ENCODE measurements at regions not wholly inside any gene's neighbourhood (a gene's known extent, or its start where the extent isn't known, plus 50 kb on each side); places are given as distances from the start of the nearest gene placed in this dataset.

DNA sequence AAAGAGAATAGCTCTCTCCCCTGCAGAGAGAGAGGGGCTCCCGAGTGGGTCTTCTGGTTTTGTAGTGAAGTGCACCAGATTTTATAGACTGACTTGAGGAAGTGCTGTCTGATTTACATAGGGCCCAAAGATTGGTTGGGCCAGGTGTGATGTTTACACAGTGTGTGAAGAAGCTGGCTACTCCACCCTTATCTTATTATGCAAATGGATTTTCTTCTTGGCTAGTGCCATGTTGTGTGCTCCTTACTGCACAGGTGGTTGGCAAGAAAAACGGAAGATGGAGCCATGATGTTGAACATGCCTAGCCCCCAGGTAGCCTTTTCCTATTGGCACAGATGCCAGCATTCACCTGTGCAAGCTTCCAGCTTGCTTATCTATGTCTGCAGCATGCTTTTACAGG, 112.4 kb upstream of the ARHGAP24 start:
- Histone ChIP-seq H3K9me3 (ENCODE audit: control insufficient read depth, low read depth, low read length) (peaks cover 4% of the 10 kb centered on the region), H3K4ac (ENCODE audit: low read depth, low read length) (no peak overlapping the region), H3K14ac (ENCODE audit: insufficient read depth, low read length) (no peak overlapping the region), H3K9ac (ENCODE audit: extremely low read depth, insufficient read length, low read length) (no peak overlapping the region), H2BK12ac (ENCODE audit: insufficient read length, low read depth, low read length) (no peak overlapping the region), H3K4me1 (ENCODE audit: insufficient read depth, low read length) (no peaks in the 10 kb centered on the region), H2BK5ac (ENCODE audit: insufficient read length, low read length) (no peak overlapping the region), H4K5ac (ENCODE audit: insufficient read length, low read depth, low read length) (no peak overlapping the region), H3T11ph (ENCODE audit: low read length) (no peak overlapping the region), H3K27me3 (ENCODE audit: insufficient read depth, low read length) (no peaks in the 10 kb centered on the region), H3K79me2 (ENCODE audit: insufficient read depth, low read length) (no peaks in the 10 kb centered on the region), H2BK15ac (ENCODE audit: low read depth, low read length) (no peak overlapping the region), H3K56ac (ENCODE audit: insufficient read length, low read depth, low read length) (no peak overlapping the region), H3K27ac (ENCODE audit: insufficient read length, low read depth, low read length) (no peak overlapping the region), H2AFZ (ENCODE audit: low read length) (no peak overlapping the region), H3K18ac (ENCODE audit: insufficient read length, low read depth, low read length) (no peak overlapping the region), H4K91ac (ENCODE audit: insufficient read length, low read depth, low read length) (no peak overlapping the region), H4K8ac (replicated peaks; ENCODE audit: insufficient read length, low read depth, low read length) (no peak overlapping the region), H2BK120ac (ENCODE audit: low read depth, low read length, poor library complexity, severe bottlenecking) (no peak overlapping the region), H3K79me1 (ENCODE audit: insufficient read depth, low read depth, low read length, poor library complexity, severe bottlenecking) (no peaks in the 10 kb centered on the region), H3K23ac (ENCODE audit: insufficient read length, low read depth, low read length) (no peak overlapping the region), H4K20me1 (ENCODE audit: control insufficient read depth, insufficient read depth, insufficient read length) (no peaks in the 10 kb centered on the region), H2AK5ac (ENCODE audit: insufficient read length, low read length) (no peak overlapping the region), H2BK20ac (ENCODE audit: low read depth, low read length, poor library complexity, severe bottlenecking) (no peak overlapping the region), H3K4me2 (ENCODE audit: insufficient read depth, insufficient read length, low read length) (no peak overlapping the region), H3K23me2 (ENCODE audit: insufficient read length, low read depth, low read length, poor library complexity, severe bottlenecking) (no peaks in the 10 kb centered on the region)
- TF ChIP-seq, protein P1, sequence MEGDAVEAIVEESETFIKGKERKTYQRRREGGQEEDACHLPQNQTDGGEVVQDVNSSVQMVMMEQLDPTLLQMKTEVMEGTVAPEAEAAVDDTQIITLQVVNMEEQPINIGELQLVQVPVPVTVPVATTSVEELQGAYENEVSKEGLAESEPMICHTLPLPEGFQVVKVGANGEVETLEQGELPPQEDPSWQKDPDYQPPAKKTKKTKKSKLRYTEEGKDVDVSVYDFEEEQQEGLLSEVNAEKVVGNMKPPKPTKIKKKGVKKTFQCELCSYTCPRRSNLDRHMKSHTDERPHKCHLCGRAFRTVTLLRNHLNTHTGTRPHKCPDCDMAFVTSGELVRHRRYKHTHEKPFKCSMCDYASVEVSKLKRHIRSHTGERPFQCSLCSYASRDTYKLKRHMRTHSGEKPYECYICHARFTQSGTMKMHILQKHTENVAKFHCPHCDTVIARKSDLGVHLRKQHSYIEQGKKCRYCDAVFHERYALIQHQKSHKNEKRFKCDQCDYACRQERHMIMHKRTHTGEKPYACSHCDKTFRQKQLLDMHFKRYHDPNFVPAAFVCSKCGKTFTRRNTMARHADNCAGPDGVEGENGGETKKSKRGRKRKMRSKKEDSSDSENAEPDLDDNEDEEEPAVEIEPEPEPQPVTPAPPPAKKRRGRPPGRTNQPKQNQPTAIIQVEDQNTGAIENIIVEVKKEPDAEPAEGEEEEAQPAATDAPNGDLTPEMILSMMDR (conservative IDR thresholded peaks at IDR 0.05) = no peak
- no peak overlapping the region for H3K4me3 Mint-ChIP-seq
- WGBS (ENCODE audit: extremely low coverage, insufficient read length, low lambda C conversion rate) = no CpG with 5 or more reads among the region's 2 CpGs
- peaks cover 9 to 19% of the 10 kb centered on the region in 2 experiments for H3K4me1 Mint-ChIP-seq
- no peak overlapping the region for H3K27ac Mint-ChIP-seq
- DNase-seq = no peak
- no peaks in the 10 kb centered on the region for H3K27me3 Mint-ChIP-seq (ENCODE audit: low read depth)
- H3K9me3 Mint-ChIP-seq = peaks cover 15 to 17% of the 10 kb centered on the region in 2 experiments
- peaks cover 6 to 21% (median 14%) of the 10 kb centered on the region in 3 experiments; a peak in 5 of 7 replicates for H3K36me3 Mint-ChIP-seq (ENCODE audit: insufficient read depth in 1 of 3, low read depth in 3 of 3)

Measured in H9 (cell line).